Mesodermal cell (in vitro differentiated cells): ENCODE measurements at regions not wholly inside any gene's neighbourhood (a gene's known extent, or its start where the extent isn't known, plus 50 kb on each side); places are given as distances from the start of the nearest gene placed in this dataset.
"Not testable (repeated sequence)": the region's sequence is repeated elsewhere in the genome, so short reads cannot be mapped to it uniquely, and the experiment has no call there.

ENCODE experiments used
- H3K27ac ChIP-seq: 2 replicates; pipeline ENCODE4 v1.7.0; 2013; ENCODE audit warnings: mild to moderate bottlenecking, low read depth, low read length, moderate library complexity; ENCODE audit not compliant: severe bottlenecking
- H3K36me3 ChIP-seq: 2 replicates; pipeline ENCODE4 v1.7.1; 2013; ENCODE audit warnings: mild to moderate bottlenecking, low read length, moderate library complexity; ENCODE audit not compliant: control insufficient read depth, insufficient read depth
- H3K4me1 ChIP-seq: one replicate; pipeline ENCODE4 v1.7.1; 2013; ENCODE audit warnings: mild to moderate bottlenecking, low read length; ENCODE audit not compliant: insufficient read depth, control insufficient read depth, poor library complexity, severe bottlenecking
- H3K4me3 ChIP-seq: 2 replicates; pipeline ENCODE4 v1.7.0; 2013; ENCODE audit warnings: low read length, control low read depth, mild to moderate bottlenecking; ENCODE audit not compliant: insufficient read depth, poor library complexity, severe bottlenecking; ENCODE audit errors: extremely low read depth
- H3K9me3 ChIP-seq: 2 replicates; pipeline ENCODE4 v1.7.1; 2013; ENCODE audit warnings: mild to moderate bottlenecking, low read length, moderate library complexity; ENCODE audit not compliant: control insufficient read depth
- WGBS, 2 experiments: methylation state at CpG; one replicate each; pipeline ENCODE4 v1.1.5; 2013; ENCODE audit warnings: missing lambda C conversion rate in 2 of 2; ENCODE audit not compliant: insufficient coverage in 2 of 2; 5-methylcytosine and 5-hydroxymethylcytosine counted together

DNA sequence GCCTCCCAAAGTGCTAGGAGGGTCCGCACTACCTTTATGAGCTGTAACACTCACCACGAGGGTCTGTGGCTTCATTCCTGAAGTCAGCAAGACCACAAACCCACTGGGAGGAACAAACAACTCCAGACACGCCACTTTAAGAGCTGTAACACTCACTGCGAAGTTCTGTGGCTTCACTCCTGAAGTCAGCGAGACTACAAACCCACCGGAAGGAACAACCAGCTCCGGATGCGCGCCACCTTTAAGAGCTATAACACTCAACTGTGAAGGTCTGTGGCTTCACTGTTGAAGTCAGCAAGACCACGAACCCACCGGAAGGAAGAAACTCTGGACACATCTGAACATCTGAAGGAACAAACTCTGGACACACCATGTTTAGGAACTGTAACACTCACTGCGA lies 152.1 kb upstream of the IL15 start:
- not testable (repeated sequence) for H3K4me1 ChIP-seq, H3K36me3 ChIP-seq, H3K4me3 ChIP-seq, H3K27ac ChIP-seq
- peaks cover 11% of the 10 kb centered on the region for H3K9me3 ChIP-seq
- WGBS, 2 experiments: 86 to 87% methylated on average over 12 of the region's 12 CpGs

DNA sequence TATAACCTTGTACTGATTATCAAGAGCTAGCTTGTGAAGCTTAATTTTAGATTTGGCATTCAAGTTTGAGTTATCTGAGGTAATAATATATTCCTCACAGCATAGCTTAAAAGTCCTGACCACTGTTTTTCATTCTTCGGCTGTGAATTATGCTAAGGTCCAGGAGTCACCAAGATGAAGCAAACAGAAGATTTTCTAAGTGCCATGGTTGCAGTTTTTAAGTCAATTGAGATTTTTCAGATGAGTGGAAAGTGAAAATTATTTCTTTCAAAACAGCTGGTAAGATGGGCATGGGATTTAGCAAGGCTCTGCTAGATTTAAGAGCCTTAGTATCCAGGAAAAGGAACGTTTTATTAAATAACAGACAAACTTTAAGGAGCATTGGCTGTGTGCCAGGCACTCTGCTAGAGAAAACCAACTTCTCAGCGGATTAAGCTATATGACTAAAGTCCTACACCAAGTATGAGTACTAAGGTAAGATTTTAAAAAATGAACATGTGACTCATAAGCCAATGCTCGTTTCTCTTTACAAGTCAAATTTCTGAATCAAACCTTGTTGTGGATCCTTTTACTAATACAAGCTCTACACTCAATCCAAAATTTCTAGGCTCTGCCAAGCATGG lies 149.9 kb upstream of the IL15 start:
- Histone ChIP-seq H3K27ac (no peak overlapping the region), H3K4me1 (no peaks in the 10 kb centered on the region), H3K4me3 (no peak overlapping the region), H3K9me3 (peaks cover 3% of the 10 kb centered on the region), H3K36me3 (no peaks in the 10 kb centered on the region)
- WGBS, 2 experiments: 83 to 100% methylated on average over 1 of the region's 4 CpGs

DNA sequence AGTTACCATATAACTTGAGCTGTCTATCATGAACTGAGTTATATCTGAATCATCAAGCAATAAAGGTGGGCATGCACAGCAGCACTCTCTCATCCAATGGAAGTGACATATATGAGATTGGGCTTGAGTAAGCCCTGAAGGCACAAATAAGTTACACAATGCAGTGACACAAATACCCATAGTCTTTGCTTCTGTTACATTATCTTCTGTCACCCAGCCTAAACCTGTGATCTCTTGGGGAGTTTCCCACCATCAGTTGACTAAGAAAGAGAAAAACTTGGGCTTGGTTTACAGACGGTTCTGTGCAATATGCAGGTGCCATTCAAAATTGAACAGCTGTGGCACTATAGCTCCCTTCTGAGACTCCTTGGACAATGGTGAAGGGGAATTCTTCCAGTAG lies 138.8 kb upstream of the IL15 start:
- Histone ChIP-seq H3K4me3 (no peak overlapping the region), H3K4me1 (no peaks in the 10 kb centered on the region), H3K9me3 (no peaks in the 10 kb centered on the region), H3K27ac (no peak overlapping the region), H3K36me3 (no peaks in the 10 kb centered on the region)
- WGBS, 2 experiments: 80 to 100% methylated on average over 1 of the region's 1 CpG

DNA sequence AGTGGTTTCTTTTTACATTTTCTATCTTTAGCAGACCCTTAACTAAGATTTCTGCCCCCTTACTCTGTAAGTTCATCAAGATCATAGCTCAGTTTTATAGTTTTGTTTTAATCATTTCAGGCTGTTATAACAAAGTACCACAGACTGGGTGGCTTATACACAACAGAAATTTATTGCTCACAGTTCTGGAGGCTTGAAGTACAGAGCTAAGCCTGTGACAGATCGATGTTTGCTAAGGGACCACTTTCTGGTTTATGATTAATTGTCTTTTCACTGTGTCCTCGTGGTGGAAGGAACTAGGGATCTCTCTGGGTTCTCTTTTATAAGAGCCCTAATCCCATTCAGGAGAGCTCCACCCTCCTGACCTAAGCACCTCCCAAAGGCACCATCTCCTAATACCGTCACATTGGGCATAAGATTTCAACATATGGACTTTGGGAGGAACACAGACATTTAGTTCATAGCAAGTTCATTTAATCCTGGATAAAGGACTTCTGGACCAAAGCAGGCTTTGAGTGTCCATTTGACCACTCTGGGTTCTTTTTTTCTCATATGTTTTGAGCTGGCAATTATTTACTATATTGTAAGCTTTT lies 137.0 kb upstream of the IL15 start:
- Histone ChIP-seq H3K4me3 (no peak overlapping the region), H3K4me1 (no peaks in the 10 kb centered on the region), H3K9me3 (no peaks in the 10 kb centered on the region), H3K27ac (no peak overlapping the region), H3K36me3 (no peaks in the 10 kb centered on the region)
- WGBS, 2 experiments: 88% methylated on average over 1 of the region's 3 CpGs; no CpG with 5 or more reads in 1 of the 2 experiments

DNA sequence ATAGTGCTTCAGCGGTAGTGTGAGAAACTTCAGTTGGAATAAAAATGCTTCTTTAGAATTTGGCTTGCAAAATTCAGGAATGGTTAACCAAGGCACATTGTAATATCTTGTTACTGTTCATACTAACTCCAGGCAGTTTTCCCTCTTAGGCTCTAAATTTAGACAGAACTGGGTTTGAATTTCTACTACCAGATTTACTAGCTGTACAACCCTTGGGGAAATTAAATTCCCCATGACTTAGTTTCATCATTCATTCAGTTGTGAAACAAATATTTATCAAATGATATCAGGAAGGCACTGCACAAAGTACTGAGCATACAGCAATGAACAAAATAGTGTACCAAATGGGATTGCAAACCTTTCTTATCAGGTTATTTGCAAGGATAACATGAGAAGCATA lies 135.0 kb upstream of the IL15 start:
- Histone ChIP-seq H3K4me3 (no peak overlapping the region), H3K36me3 (no peaks in the 10 kb centered on the region), H3K9me3 (no peaks in the 10 kb centered on the region), H3K4me1 (no peaks in the 10 kb centered on the region), H3K27ac (no peak overlapping the region)
- WGBS, 2 experiments: 80% methylated on average over 1 of the region's 1 CpG; no CpG with 5 or more reads in 1 of the 2 experiments

DNA sequence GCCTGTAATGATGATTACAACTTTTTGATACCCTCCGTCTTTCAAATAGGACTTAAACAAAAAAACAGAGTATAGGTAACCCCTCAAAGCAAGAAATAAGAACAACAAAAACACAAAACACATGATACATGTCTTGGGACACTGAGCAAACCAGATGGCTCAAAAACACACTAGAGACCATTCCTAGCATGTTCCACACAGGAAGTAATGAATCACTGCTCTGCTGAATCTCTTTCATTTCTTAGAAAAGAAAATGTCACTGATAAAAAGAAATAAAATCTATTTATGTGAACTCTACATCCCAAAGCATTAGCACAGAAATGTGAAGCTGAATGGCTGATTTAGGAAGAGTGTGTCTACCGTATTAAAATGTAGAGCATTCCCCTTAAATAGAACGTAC lies 134.5 kb upstream of the IL15 start:
- Histone ChIP-seq H3K36me3 (no peaks in the 10 kb centered on the region), H3K4me1 (no peaks in the 10 kb centered on the region), H3K27ac (no peak overlapping the region), H3K4me3 (no peak overlapping the region), H3K9me3 (no peaks in the 10 kb centered on the region)
- no CpG with 5 or more reads among the region's 3 CpGs for WGBS, 2 experiments

DNA sequence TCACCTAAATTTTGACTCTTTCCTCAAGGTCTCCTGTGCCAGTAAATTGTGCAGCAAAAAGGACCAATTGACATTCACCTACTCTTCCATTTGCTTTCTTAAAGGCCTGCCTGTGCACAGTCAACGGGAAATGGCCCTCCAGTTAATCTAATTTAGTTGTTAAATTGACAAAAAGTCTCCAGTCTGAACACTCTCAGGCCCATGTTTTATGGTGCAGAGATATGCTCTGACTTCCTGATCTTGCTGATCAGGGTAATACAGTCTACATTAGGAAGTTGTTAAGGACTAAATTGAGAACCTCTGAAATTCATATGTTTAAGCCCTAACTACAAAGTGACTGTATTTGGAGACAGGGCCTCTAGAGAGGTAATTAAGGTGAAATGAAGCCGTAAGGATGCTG lies 133.6 kb upstream of the IL15 start:
- H3K9me3 ChIP-seq: no peaks in the 10 kb centered on the region
- 83 to 100% methylated on average over 1 of the region's 2 CpGs for WGBS, 2 experiments
- H3K4me1 ChIP-seq: no peaks in the 10 kb centered on the region
- no peak overlapping the region for H3K27ac ChIP-seq
- no peaks in the 10 kb centered on the region for H3K36me3 ChIP-seq
- no peak overlapping the region for H3K4me3 ChIP-seq

DNA sequence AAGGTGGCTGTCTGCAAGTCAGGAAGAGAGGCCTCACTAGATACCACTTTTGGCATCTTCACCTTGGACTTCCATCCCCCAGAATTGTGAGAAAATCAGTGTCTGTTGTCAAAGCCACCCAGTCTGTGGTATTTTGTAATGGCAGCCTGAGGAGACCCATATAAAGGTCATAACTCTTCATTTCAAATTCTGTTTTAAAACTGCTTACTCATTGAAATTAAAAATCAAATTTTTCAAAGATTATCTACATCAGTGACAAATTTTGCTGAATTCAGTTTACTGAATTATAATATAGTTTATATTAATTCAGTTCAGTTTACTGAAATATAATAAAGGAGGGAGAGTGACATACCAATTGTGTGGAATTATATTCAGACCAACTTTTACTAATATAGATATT lies 133.1 kb upstream of the IL15 start:
- H3K4me1 ChIP-seq: no peaks in the 10 kb centered on the region
- H3K4me3 ChIP-seq: no peak overlapping the region
- no peak overlapping the region for H3K27ac ChIP-seq
- H3K36me3 ChIP-seq: no peaks in the 10 kb centered on the region
- H3K9me3 ChIP-seq: no peaks in the 10 kb centered on the region

DNA sequence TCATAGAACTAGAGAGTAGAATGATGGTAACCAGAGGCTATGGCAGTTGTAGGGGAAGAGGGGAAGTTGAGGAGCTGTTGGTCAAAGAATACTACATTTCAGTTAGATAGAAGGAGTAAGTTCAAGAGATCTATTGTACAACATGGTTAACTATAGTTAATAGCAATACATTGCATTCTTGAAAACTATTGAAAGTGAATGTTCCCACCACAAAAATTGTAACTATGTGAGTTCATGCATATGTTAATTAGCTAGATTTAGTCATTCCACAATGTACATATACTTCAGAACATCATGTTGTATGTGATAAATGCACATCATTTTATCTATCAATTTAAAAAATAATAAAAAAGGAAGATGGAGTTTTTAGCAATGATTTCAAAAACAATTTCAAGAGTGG lies 125.3 kb upstream of the IL15 start:
- Histone ChIP-seq H3K9me3 (no peaks in the 10 kb centered on the region), H3K36me3 (no peaks in the 10 kb centered on the region), H3K4me3 (no peak overlapping the region), H3K27ac (no peak overlapping the region), H3K4me1 (no peaks in the 10 kb centered on the region)

DNA sequence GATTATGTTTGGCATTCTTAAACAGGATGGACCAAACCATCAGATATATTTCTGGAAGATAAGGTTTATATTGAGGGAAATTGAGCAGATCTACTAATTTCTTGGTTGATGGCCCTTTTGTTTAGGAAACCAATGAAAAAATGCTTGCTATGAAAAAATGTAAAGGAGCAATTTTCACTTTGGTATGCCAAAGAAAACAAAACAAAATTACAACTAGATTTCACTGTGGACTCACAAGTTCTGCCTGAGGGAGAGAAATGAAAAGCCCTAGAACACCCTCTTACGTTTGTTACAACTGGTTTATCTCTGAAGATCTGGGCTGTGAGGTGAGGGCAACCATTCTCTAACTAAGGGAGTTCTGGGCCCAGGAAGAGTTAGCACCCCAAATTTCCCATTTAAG lies 122.5 kb upstream of the IL15 start:
- no peaks in the 10 kb centered on the region for H3K4me1 ChIP-seq
- H3K27ac ChIP-seq: no peak overlapping the region
- no peaks in the 10 kb centered on the region for H3K36me3 ChIP-seq
- no peaks in the 10 kb centered on the region for H3K9me3 ChIP-seq
- no CpG with 5 or more reads among the region's 1 CpG for WGBS, 2 experiments
- no peak overlapping the region for H3K4me3 ChIP-seq

DNA sequence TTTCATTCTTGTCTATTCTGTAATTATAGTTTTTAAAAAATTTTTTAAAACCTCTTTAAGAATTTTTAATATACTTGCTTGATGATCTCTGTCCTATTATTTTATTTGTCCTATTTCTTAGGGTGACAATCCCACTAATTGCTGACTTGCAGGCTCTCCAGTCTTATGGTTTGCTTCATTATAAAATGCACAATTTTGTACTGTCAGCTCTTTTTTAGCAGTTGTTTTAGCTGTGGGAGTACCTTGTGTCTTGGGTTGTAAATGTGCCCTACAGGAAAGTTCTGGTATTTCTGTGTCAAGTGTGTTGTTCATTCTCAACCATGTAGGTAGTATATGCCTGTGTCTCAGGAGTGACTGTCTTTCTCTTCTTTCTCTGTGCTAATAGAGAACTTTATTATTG lies 118.2 kb upstream of the IL15 start:
- Histone ChIP-seq H3K36me3 (no peaks in the 10 kb centered on the region), H3K4me1 (no peaks in the 10 kb centered on the region), H3K4me3 (no peak overlapping the region), H3K27ac (no peak overlapping the region), H3K9me3 (no peaks in the 10 kb centered on the region)
